ENCODE measurements at regions not wholly inside any gene's neighbourhood (a gene's known extent, or its start where the extent isn't known, plus 50 kb on each side); places are given as distances from the start of the nearest gene placed in this dataset.

DNA sequence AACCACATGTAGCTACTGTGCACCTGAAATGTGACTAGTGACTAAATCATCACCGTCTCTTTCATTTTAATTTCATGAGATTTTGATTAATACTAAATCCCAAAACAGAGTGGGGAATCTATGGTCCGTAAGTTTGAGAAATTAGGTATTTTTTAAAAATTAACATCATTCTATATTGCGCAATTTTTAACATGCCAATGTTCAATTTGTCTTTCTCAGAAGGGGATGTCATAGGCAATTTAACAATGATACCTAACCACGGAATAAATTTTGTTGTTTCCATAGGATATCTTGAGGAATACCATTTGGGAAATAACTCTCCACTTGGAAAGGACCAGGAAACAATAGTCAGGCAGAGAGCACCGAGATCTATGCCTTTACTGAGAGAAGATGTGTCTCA lies 267.7 kb downstream of the FAM76B start:
- TF ChIP-seq EZH2 (IDR thresholded peaks at IDR 0.05; ENCODE audit: borderline replicate concordance, low read depth, low read length, poor library complexity, severe bottlenecking) (no peak), CTCF (conservative IDR thresholded peaks at IDR 0.05; ENCODE audit: low read depth, low read length) (no peak)

Data from A673 (cell line).